Activated naive CD4-positive, alpha-beta T cell treated with Interleukin-2 at 50 U/mL for 16 hours (primary cell): ENCODE measurements at regions not wholly inside any gene's neighbourhood (a gene's known extent, or its start where the extent isn't known, plus 50 kb on each side); places are given as distances from the start of the nearest gene placed in this dataset.

Source experiments
- DNase-seq: peaks from one replicate; pipeline ENCODE4 v3.0.0-alpha.2; 2020

DNA sequence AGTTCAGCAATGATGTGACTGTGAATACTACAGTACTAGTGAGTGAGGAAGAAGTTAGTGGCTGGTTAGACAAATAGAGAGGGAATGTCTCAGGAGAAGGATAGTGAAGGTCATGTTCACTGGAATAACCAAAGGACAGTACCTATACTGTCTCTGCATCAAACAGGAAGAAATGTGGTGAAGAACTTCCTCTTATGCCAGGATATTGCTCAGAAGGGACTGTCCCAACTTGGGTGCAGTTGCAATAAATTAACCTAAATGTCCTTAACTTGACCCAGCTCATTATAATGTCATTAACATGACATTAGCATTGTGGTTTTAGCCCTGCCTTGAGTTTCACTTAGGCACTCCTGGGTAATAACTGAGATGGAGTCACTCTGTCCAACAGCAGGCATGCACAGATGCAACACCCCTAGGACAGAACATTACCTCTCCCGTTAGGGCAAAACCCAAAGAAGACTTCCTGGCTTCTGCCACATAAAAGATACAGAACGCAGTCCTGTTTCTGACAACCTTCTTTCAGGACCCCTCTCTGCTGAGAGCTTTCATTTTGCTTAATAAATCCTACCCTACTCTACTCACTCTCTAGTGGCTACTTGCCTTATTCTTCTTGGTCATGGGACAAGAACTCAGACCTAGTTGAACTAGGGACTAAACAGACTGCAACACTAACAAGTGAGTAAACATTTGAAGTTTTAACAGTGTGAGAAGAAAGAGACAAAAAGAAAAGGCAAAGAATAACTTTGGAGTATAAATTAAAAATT is 1591.6 kb upstream of the MIR17HG start:
- DNase-seq, result no peak

DNA sequence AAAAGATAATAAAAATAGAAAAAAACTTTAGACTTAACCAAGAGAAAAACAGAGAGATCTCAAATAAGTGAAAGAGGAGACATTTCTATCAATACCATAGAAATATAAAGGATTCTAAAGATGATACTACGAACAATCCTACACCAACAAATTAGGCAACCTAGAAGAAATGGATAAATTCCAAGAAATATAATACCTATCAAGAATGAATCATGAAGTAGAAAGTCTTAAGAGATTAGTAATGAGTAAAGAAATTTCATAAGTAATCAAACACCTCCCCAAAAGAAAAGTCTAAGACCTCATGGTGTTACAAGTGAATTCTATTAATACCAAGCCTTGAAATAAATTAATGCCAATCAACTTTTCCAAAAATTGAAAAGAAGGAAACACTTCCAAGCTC is 1584.5 kb upstream of the MIR17HG start:
- no peak for DNase-seq

DNA sequence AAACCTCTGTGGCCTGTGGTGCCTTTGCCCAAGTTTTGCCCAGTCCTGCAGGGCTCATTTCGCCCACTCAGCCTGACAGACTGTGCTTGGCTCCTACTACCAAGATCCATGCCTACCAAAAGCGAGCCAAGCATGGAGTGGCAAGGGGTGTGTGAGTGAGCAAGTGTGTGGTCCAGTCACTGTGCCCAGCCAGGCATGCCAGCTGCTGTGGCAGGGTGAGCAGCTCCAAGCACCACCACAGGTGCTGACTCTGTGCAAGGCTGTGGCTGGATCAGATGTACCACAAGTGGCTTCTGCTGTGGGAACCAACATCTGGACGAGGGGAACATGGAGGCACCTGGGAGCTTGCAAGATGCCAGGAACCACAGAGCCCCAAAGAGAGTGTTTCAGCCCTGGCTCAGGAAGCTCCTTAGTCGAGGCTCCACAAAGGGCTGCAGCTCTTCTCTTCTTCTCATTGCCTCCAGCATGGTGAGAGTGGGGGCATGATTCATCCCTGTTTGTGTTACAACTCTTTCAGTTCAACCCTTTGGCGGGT is 1564.2 kb upstream of the MIR17HG start:
- no peak for DNase-seq

DNA sequence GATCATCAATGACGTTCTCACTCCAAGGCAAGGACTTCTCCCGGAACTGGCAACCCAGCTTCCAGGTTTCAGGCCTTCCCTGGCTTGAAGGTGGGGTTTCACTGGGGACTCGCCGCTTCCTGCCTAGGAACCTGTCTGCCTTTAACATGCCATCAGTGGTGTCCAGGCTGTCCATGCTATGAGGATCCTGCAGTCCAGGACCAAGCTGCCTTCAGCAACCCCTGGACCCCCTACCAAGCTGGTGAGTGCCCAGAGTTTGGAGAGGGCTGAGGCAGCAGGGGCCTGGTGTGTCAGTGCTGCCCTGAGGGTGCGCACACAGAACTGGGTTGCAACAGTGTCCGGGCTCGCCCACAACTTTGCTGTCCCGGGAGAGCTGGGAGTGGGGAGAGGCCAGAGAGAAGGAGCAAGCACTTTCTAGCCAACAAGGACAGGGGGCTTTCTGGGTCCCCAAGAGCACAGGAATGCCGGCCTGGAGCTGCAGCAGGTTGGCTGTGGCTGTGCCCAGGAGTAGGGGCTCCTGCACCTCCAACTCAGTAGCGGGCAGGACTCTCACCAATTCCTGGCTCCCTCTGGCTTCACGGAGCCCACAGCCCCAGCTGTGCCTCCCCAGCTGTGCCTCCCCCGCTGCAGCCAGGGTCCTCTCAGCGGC is 1563.2 kb upstream of the MIR17HG start:
- DNase-seq, result no peak

DNA sequence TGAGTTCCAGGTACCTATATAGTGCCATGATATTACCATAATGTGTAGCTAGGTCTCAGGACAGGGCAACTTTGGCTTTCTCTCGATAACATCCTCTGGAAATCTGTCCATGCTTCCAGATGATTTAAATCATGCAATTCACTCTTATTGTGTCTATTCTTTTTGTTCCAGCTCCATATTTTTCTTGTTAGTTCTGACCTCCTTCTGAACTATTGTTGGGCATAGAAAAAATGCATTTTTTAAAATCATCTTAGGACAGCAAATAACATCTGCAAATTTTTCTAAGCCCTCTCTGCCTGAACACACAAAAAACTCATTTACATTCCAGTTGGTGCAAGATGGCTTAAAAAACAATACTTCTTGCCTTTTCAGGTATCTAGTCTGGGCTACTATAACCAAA is 1561.0 kb upstream of the MIR17HG start:
- no peak for DNase-seq

DNA sequence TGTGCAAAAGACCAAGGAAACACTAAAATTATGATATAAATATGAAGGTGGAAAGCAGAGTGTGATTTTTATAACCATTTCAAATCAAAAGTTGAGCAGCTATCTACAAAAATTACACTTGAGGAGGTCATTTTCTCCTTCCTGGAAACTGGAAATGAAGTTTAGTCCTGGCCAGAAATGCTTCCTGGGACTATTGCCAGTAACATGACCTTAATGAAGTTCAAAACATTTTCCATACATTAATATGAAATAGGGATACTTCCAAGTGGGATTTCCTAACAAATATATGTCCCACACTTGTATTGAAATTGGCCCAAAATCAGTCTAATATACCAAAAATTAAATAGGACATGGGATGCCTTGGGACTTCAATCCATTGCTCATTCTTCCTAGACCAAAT is 1556.8 kb upstream of the MIR17HG start:
- no peak for DNase-seq

DNA sequence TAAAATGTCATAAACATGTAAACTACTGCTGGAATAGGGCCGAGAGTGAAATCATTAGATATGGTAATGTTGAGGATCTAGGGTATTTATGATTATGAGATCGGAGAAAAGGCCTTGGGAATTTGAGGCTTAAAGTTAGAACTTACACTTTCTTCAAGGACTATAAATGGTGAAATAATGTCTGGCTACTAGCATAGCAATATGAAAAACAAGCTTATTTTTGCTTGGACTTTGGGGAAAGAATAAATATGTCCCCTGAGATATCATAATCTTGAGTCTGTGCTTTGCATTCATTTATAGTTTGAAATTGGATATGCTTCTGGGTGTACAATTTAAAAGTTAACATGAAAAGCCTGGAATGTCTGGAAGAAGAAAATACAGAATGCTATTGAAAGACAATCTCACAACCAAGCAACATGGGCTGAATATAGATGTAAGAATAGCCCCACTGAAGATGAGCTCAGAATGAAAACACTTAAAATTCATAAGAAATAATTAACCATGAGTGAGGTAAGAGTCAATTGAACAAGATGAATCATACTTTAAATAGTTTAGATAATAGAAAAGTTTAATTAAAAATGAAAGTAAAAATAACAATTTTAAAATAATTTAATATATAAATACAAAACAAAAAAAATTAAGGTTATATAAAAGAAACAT is 1555.4 kb upstream of the MIR17HG start:
- DNase-seq, result no peak

DNA sequence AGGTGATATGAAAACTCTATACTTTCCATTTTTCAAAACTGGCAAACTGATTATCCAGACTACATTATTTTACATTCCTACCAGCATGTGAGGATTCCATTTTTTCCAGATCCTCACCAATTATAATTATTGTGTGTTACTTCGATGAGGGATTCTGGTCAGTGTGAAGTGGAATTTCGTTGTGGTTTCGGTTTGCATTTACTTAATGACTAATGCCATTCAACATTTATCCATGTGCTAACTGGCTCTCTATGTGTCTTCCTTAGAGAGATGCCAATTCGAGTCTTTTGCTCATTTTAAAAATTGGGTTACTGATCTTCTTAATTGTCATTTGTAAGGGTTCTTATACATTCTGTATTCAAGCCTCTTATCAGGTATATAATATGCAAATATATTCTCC is 1551.3 kb upstream of the MIR17HG start:
- DNase-seq, result no peak

DNA sequence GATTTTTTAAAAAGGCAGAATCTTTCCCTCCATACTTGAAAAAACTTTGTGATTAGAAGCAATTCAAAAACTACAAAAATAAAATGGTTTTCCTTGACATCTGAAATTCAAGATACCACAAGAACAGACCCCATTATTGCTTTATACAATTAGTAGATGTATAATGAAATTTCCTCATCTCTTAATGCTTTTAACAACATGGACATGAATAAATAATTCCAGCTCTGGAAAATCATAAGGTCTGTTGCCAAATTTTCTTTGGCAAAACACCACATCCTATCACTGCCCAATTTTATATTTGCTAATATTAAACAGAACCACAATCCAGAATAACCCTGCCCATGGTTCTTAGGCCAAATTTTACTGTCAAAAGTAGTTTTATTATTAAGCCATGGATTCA is 1543.6 kb upstream of the MIR17HG start:
- DNase-seq, result no peak

DNA sequence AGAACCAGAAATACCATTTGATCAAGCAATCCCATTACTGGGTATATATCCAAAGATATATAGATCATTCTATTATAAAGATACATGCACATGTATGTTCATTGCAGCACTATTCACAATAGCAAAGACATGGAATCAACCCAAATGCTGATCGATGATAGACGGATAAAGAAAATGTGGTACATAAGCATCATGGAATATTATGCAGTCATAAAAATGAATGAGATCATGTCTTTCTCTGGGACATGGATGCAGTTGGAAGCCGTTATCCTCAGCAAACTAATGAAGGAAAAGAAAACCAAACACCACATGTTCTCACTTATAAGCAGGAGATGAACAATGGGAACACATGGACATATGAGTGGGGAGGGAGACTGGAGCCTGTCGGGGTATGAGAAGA is 1540.9 kb upstream of the MIR17HG start:
- no peak for DNase-seq

DNA sequence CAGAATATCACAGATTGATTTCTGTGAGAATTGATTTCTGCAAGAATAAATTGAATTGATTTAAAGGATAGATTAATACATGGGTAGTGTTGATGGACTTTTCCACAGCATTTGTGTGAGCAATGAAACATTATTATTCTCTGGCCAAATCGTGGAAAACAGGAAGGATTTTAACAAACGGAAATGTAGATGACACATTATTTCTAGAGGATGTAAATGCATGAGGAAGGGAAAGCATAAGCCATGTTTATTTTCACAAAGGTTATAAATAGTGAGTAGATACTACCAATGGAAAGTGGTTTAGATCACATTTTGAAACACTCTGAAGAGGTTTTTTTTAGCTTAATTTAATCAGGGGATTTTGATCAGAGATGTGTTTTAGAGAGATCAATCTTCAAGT is 1534.6 kb upstream of the MIR17HG start:
- no peak for DNase-seq

DNA sequence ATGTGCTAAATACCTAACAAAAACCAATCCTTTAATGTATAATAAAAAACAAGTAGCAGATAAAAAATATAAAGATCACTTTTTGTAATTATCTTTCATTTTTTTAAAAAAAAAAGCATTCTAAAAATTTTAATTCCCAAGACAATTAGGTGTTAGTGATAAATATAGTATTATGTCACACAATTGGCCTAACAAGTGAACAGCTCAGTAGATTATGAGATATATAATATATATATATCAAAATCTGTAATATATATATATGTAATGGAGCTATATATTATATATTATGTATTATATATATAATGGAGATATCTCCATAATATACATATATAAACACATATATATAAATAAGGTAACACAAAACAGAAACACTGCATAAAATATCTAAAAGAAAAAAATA is 1531.1 kb upstream of the MIR17HG start:
- no peak for DNase-seq

DNA sequence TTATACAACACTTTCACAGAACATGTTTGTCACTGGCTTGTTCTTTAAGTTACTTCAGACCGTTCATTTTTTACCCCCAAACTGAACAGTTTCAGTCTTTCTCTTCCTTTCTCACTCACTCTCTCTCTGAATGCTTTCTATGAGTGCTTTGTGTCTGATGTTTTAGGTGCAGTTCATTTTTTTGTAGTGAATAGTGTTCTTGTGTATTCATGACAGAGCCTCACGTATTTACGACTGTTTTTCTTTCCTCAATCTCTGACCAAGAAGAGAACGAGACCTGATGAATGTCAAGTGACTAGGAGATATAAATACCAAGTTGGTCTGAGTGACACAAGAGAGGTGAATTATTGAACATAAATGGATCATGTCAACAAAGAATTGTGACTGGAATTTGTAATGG is 1525.0 kb upstream of the MIR17HG start:
- DNase-seq, result no peak

DNA sequence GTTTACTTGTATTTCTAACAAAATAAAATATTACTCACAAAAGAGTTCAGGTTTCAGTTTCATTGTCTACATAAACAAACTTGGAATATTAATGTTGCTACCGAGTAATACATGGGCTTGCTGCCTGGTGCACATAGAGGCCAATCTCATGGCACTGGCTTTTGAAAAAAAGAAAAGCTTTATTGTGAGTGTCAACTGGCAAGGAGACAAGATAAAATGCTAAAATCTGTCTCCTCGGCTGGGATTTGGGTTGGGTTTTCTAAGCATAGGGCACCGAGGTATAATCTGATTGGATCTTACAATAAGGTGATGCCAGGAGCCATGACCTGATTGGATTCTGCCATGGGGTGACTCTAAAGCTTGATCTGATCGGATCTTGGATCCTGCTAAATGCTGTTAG is 1519.9 kb upstream of the MIR17HG start:
- no peak for DNase-seq

DNA sequence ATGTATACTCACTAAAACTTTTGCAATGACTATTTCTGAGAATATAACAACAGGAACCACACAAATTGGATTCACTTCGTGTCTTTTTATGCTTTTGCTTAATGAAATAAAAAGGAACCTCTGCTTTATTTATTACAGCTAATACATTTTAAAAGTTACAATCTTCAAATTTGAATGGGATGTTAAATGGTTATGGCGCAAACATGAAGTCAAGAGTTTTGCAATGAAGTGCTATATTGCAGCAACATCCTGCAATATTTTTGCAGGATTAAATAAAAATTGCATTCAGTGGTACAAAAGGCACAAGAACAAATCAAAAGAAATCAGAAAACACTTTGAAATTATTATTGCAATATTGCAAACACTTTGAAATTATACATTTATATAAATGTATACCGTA is 1519.0 kb upstream of the MIR17HG start:
- DNase-seq, result no peak

DNA sequence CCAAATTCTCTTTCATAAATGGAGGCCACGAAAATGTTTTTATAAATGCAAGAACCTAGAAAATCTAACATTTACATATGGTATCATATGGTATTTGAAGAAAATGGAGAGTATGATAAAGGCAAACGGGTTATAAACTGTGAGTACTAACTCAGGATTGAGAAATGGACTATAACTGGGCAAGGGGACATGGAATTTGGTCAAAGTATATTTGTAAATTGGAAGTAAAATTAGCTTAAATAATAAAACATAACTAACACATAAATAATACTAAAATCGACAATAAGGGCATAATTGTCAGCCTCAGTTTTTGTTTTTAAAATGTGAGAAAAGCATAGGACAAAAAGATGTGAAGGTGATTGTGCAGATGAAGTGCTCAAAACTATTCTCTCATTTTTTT is 1516.3 kb upstream of the MIR17HG start:
- DNase-seq, result no peak

DNA sequence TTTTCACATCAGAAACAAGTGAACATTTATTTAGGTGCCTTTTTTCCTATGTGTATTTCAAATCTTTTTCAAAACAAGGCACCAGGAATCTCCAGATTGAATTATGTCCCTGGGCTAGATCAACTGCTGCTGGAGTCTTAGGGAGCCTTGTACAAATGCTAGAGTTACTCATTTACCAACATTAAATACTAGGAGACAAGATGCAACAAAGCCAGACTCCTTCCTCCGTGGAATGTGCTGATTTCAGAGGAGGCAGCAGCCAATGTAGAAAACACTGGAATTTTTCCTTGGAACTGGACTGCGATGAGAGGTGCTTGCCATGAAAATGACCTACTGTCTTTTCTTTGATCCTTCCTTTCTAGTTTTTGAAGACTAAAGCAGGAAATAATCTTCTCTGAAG is 1514.7 kb upstream of the MIR17HG start:
- no peak for DNase-seq

DNA sequence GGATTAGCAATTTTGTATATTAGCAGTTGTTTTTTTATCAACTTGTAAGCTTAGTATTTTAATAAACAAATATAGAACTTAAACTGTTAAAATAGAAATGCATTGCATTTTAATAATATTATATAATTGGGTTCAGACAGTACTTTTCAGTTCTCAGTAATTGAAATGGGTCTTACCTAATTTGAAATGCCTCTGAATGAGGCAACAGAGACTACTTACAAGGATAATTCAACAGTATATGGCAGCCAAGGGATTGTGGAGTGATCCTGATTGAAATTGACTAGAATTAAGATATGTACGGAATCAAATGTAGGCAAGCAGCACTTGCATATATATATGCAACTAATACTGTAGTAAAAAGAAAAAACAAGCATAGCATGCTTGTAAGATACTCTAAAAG is 1503.9 kb upstream of the MIR17HG start:
- DNase-seq, result no peak

DNA sequence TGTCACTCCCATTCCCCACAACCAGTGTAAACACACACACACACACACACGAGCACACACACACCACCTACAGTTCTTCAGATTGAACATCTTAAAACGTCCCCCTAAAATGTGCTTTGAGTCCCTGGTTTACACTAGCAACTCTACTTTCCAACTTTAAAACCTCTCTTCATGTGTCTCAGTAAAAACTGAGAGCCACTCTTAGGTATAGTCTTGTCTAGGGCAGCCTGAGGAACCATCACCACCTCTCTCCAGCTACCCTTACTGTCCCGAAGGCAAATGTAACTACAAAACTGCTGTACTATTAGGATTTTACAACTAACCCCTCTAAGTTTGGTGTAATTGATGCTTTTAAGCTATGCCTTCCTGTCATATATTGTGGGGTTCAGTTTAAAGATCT is 1501.6 kb upstream of the MIR17HG start:
- no peak for DNase-seq

DNA sequence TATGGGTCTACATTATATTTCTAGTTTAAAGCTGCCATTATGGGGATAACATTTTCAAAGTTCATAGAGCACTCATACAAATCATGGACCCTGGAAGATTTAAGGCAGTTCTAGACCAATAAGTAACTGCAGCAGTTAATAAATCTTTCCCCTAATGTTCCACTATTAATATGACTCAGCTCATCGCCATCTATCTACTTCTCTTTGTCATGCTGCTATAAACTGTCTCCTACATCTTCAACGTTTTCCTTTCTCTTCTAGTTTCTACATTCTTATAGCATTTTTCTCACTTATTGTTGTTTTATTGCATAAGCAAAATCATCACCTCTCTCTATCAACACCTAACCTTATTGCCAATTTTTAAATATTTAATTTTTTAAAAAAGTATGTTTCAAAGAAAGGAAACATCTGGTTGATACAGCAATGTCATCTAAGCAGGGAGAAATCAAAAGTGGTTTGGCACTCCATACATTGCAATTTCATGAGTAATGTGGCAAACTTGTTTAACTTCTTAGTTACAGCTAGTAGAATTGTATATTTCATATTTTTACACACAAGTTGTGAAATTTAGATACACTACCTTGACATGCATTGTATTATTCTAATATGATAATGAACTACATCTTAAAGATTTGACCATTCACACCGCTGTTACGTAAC is 1500.4 kb upstream of the MIR17HG start:
- no peak for DNase-seq

DNA sequence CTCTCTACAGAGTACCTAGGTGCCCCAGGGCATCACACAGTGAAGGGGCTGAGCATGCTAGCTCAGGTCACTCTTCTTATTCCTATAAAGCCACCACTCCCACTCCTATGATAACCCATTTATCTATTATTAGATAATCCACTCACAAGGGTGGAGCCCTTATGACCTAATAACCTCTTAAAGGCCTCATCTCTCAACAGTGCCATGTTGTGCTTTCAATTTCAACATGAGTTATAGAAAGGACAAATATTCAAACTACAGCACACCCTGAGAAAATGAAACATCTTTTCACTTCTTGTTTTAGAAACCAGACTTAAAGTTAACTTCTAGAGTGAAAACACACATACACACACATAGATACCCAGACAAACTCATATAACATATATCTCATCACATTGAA is 1494.9 kb upstream of the MIR17HG start:
- no peak for DNase-seq

DNA sequence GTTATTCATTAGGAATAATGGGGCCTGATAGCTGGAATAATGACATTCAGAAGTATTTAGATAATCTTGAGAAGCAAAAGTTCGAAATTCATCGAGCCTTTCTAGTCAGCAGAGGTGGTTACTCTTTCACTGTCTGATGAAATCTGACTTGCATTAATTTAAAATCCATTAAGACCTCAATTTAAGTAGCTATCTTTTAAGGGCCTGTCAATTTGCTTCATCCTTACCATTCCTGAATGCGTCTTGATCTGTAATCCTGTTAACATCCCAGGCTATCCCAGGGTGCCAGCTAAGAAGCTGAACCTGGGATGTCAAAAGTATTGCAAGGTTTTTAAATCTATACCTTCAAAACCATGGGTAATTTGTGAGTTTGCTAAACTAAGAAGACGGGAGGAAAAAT is 1491.0 kb upstream of the MIR17HG start:
- DNase-seq, result no peak

DNA sequence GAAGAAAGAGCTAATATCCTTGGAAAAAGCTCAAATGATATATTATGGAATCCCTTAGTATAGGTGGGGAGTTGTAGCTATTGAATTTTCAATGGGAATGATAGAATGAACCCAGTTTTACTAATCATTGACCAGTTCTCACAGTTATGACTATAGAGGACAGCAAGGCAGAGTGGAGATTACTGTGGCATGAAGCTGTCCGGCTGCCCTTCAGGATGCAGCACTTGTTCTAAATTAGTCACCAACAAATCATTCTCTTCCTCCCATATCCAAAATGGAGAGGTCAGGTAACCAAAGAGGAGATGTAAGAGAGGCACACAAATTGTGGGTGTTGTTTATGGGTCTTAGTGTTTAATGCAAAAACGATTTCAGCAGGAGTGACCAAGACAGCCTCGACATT is 1490.0 kb upstream of the MIR17HG start:
- no peak for DNase-seq
